ENCODE measurements at regions not wholly inside any gene's neighbourhood (a gene's known extent, or its start where the extent isn't known, plus 50 kb on each side); places are given as distances from the start of the nearest gene placed in this dataset.
"Not testable (repeated sequence)": the region's sequence is repeated elsewhere in the genome, so short reads cannot be mapped to it uniquely, and the experiment has no call there.

DNA sequence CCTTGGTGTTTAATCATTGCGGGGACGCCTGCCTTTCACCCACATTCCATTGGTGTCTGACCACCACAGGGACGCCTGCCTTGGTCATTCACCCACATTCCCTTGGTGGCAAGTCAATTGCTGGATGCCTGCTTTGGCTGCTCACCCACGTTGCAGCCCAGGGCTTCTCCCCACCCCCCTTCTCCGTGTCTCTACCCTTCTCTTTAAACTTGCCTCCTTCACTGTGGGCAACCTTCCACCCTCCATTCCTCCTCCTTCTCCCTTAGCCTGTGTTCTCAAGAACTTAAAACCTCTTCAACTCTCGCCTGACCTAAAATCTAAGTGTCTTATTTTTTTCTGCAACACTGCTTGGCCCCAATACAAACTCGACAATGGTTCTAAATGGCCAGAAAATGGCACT, 115.6 kb upstream of the SLC4A7 start:
- CTCF ChIA-PET; ATAC-seq; H3K36me3 Mint-ChIP-seq; H3K9me3 Mint-ChIP-seq; DNase-seq (ENCODE audit: low spot score); H3K27ac Mint-ChIP-seq; H3K27me3 Mint-ChIP-seq (ENCODE audit: low read depth); H3K4me3 Mint-ChIP-seq; POLR2A ChIA-PET: not testable (repeated sequence)
- H3K4me1 Mint-ChIP-seq = peaks cover 11% of the 10 kb centered on the region

DNA sequence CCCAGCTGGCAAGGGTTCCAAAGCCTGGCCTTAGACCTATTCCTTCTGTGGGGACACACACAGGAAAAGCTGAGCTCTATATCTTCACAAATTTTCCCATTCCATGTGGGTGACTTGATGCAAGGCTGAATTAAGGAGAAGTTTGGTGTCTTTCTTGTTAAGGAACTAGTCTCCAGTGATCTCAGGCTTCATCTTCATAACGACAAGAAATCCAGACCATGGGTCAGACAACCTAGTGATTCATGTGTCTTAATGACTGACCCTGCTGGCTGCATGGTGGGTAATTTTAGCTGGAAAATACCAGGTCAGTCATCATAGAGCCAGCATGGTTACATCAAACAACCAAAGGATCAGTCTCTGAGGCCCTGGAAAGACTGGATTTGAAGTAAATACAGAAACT, 112.7 kb upstream of the SLC4A7 start:
- TF ChIP-seq ZNF232 (CRISPR knock-in tag; IDR thresholded peaks at IDR 0.05) (no peak), RELA (CRISPR knock-in tag; IDR thresholded peaks at IDR 0.05; ENCODE audit: borderline replicate concordance) (no peak), RORB (CRISPR knock-in tag; IDR thresholded peaks at IDR 0.05) (no peak), CBFB (CRISPR knock-in tag; IDR thresholded peaks at IDR 0.05; ENCODE audit: low read depth) (no peak), NFYB (CRISPR knock-in tag; conservative IDR thresholded peaks at IDR 0.05; ENCODE audit: low read depth) (no peak), ZNF671 (CRISPR knock-in tag; IDR thresholded peaks at IDR 0.05) (no peak)
- TF ChIP-seq, protein P1, sequence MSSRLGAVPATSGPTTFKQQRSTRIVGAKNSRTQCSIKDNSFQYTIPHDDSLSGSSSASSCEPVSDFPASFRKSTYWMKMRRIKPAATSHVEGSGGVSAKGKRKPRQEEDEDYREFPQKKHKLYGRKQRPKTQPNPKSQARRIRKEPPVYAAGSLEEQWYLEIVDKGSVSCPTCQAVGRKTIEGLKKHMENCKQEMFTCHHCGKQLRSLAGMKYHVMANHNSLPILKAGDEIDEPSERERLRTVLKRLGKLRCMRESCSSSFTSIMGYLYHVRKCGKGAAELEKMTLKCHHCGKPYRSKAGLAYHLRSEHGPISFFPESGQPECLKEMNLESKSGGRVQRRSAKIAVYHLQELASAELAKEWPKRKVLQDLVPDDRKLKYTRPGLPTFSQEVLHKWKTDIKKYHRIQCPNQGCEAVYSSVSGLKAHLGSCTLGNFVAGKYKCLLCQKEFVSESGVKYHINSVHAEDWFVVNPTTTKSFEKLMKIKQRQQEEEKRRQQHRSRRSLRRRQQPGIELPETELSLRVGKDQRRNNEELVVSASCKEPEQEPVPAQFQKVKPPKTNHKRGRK (CRISPR knock-in tag; IDR thresholded peaks at IDR 0.05; ENCODE audit: borderline replicate concordance) = no peak
- Mint-ChIP-seq H3K36me3 (peaks cover under 1% of the 10 kb centered on the region; the same call in 1 of the 2 replicates), H3K27me3 (ENCODE audit: low read depth) (no peaks in the 10 kb centered on the region; the same call in 1 of the 2 replicates), H3K4me3 (no peak overlapping the region), H3K4me1 (peaks cover 12% of the 10 kb centered on the region), H3K9me3 (no peaks in the 10 kb centered on the region), H3K27ac (no peak overlapping the region)
- CTCF ChIA-PET = no interaction called here
- DNase-seq (ENCODE audit: low spot score) = no peak
- ATAC-seq = no peak
- POLR2A ChIA-PET = no interaction called here

GRCh38 chr3:27596334-27596841, 112.2 kb upstream of the SLC4A7 start:
- Mint-ChIP-seq H3K4me3 (no peak overlapping the region), H3K27ac (0 out of 2 replicates have a peak overlapping the region, but pooled peaks have one; percentile 8), H3K9me3 (no peaks in the 10 kb centered on the region), H3K36me3 (no peaks in the 10 kb centered on the region), H3K27me3 (ENCODE audit: low read depth) (no peaks in the 10 kb centered on the region; the same call in 1 of the 2 replicates), H3K4me1 (peaks cover 17% of the 10 kb centered on the region)
- TF ChIP-seq ZBTB21 (CRISPR knock-in tag; IDR thresholded peaks at IDR 0.05; ENCODE audit: borderline replicate concordance) (no peak), E2F5 (CRISPR knock-in tag; IDR thresholded peaks at IDR 0.05) (no peak), ATF1 (CRISPR knock-in tag; IDR thresholded peaks at IDR 0.05) (no peak), ESRRA (CRISPR knock-in tag; IDR thresholded peaks at IDR 0.05; ENCODE audit: borderline replicate concordance) (no peak)
- CTCF ChIA-PET = no interaction called here
- DNase-seq (ENCODE audit: low spot score) (no peak), ATAC-seq (peak; percentile 61)
- POLR2A ChIA-PET = no interaction called here

- ATAC-seq (no peak), DNase-seq (ENCODE audit: low spot score) (no peak)
- peaks cover 38% of the 10 kb centered on the region for H3K4me1 Mint-ChIP-seq
- H3K27me3 Mint-ChIP-seq (ENCODE audit: low read depth) = no peaks in the 10 kb centered on the region; the same call in 1 of the 2 replicates
- no peak overlapping the region for H3K27ac Mint-ChIP-seq
- H3K9me3 Mint-ChIP-seq = no peaks in the 10 kb centered on the region
- no peak for TF ChIP-seq ETV6 (CRISPR knock-in tag; IDR thresholded peaks at IDR 0.05)
- TF ChIP-seq, protein P2, sequence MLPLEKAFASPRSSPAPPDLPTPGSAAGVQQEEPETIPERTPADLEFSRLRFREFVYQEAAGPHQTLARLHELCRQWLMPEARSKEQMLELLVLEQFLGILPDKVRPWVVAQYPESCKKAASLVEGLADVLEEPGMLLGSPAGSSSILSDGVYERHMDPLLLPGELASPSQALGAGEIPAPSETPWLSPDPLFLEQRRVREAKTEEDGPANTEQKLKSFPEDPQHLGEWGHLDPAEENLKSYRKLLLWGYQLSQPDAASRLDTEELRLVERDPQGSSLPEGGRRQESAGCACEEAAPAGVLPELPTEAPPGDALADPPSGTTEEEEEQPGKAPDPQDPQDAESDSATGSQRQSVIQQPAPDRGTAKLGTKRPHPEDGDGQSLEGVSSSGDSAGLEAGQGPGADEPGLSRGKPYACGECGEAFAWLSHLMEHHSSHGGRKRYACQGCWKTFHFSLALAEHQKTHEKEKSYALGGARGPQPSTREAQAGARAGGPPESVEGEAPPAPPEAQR (CRISPR knock-in tag; IDR thresholded peaks at IDR 0.05) = no peak
- TF ChIP-seq ZNF121 (CRISPR knock-in tag; IDR thresholded peaks at IDR 0.05) = no peak
- TF ChIP-seq MYBL2 (CRISPR knock-in tag; IDR thresholded peaks at IDR 0.05) = no peak
- TF ChIP-seq ZNF317 (CRISPR knock-in tag; IDR thresholded peaks at IDR 0.05; ENCODE audit: borderline replicate concordance, low read depth) = no peak
- no peak for TF ChIP-seq NFYB (CRISPR knock-in tag; conservative IDR thresholded peaks at IDR 0.05; ENCODE audit: low read depth)
- TF ChIP-seq E2F1 (CRISPR knock-in tag; IDR thresholded peaks at IDR 0.05) = no peak
- ChIA-PET CTCF (no interaction called here), POLR2A (no interaction called here)
- H3K4me3 Mint-ChIP-seq = no peak overlapping the region
- H3K36me3 Mint-ChIP-seq = no peaks in the 10 kb centered on the region
Observed at GRCh38 chr3:27594096-27594690, 110.0 kb upstream of the SLC4A7 start.

All from WTC11 (cell line).